HL-60 (cell line): ENCODE measurements at regions not wholly inside any gene's neighbourhood (a gene's known extent, or its start where the extent isn't known, plus 50 kb on each side); places are given as distances from the start of the nearest gene placed in this dataset.

ENCODE experiments used
- DNase-seq, 2 experiments: peaks; one replicate each; pipeline ENCODE4 v3.0.0-alpha.2; 2010 to 2020; ENCODE audit warnings: low read depth in 1 of 2, low spot score in 1 of 2
- H3K27ac ChIP-seq: fragments of 250-450 bp; sonication (Bioruptor Pico); replicated peaks from 2 replicates; pipeline ENCODE4 v1.5.1; 2020; ENCODE audit warnings: mild to moderate bottlenecking, moderate library complexity
- H3K27me3 ChIP-seq: fragments of 250-450 bp; sonication (Bioruptor Pico); 2 replicates; pipeline ENCODE4 v1.5.1; 2021; ENCODE audit warnings: mild to moderate bottlenecking, moderate library complexity; ENCODE audit not compliant: insufficient read depth, poor library complexity, severe bottlenecking
- H3K4me3 ChIP-seq: replicated peaks from 2 replicates; pipeline ENCODE4 v1.5.1; 2011; ENCODE audit warnings: mild to moderate bottlenecking, control low read depth, low read length; ENCODE audit not compliant: insufficient read depth
- CTCF ChIP-seq: IDR thresholded peaks from one replicate; pipeline ENCODE4 v1.5.1; 2011; ENCODE audit warnings: low read length, control low read depth, inconsistent platforms; ENCODE audit not compliant: insufficient read depth
- GABPA ChIP-seq: IDR thresholded peaks from 2 replicates; pipeline ENCODE4 v1.6.1; 2012; ENCODE audit warnings: low read depth
- POLR2AphosphoS5 ChIP-seq: IDR thresholded peaks from 2 replicates; pipeline ENCODE4 v1.6.1; 2012; ENCODE audit warnings: low read depth
- REST ChIP-seq: IDR thresholded peaks from 2 replicates; pipeline ENCODE4 v1.6.1; 2012; ENCODE audit warnings: low read depth; ENCODE audit not compliant: insufficient replicate concordance
- SPI1 ChIP-seq: IDR thresholded peaks from 2 replicates; pipeline ENCODE4 v1.6.1; 2012; ENCODE audit warnings: low read depth, mild to moderate bottlenecking, borderline replicate concordance

- TF ChIP-seq SPI1 (no peak), POLR2AphosphoS5 (no peak), GABPA (no peak), REST (no peak), CTCF (no peak)
- no peak for DNase-seq
- H3K27ac ChIP-seq = no peak overlapping the region
- H3K4me3 ChIP-seq = no peak overlapping the region
- H3K27me3 ChIP-seq = peaks cover 6% of the 10 kb centered on the region
These were observed 274.4 kb upstream of the PCSK5 start for GRCh38 chr9:75616052-75616451.

- no peak for TF ChIP-seq REST
- TF ChIP-seq SPI1 = no peak
- TF ChIP-seq GABPA = no peak
- TF ChIP-seq CTCF = no peak
- TF ChIP-seq POLR2AphosphoS5 = no peak
- no peak overlapping the region for H3K27ac ChIP-seq
- H3K27me3 ChIP-seq = peaks cover 6% of the 10 kb centered on the region
- no peak for DNase-seq
- H3K4me3 ChIP-seq = no peak overlapping the region
These were observed 273.5 kb upstream of the PCSK5 start for GRCh38 chr9:75616841-75617566.

GRCh38 chr9:75623462-75623861 lies 267.0 kb upstream of the PCSK5 start:
- TF ChIP-seq SPI1 (no peak), POLR2AphosphoS5 (no peak), CTCF (no peak), REST (no peak), GABPA (no peak)
- Histone ChIP-seq H3K4me3 (no peak overlapping the region), H3K27me3 (peaks cover 2% of the 10 kb centered on the region), H3K27ac (no peak overlapping the region)
- no peak for DNase-seq
